Spleen (tissue), 11 donors: ENCODE measurements at regions not wholly inside any gene's neighbourhood (a gene's known extent, or its start where the extent isn't known, plus 50 kb on each side); places are given as distances from the start of the nearest gene placed in this dataset.
A peak's percentile ranks its signal among the peaks of the same experiment; 100 is the strongest.

Experiments
- DNase-seq: peaks from one replicate; pipeline ENCODE4 v3.0.0-alpha.2; 2020
- H3K27ac ChIP-seq, 8 donors: fragments of 200-600 bp; sonication (generic) in 7 of 8; 1 replicate in 4 of 8; 2 replicates in 4 of 8; pipeline versions ENCODE4 v1.5.0 to v1.8.0; 2016 to 2021; ENCODE audit warnings: inconsistent platforms in 4 of 8, mild to moderate bottlenecking in 4 of 8, moderate library complexity in 1 of 8
- H3K27me3 ChIP-seq, 7 donors: fragments of 200-600 bp; sonication (generic) in 6 of 7; replicated peaks in 1 of 7; 1 replicate in 4 of 7; 2 replicates in 3 of 7; pipeline versions ENCODE4 v1.5.0 to v1.8.0; 2016 to 2021; ENCODE audit warnings: inconsistent platforms in 3 of 7, mild to moderate bottlenecking in 1 of 7
- H3K36me3 ChIP-seq, 6 donors: fragments of 200-600 bp; sonication (generic) in 5 of 6; 1 replicate in 4 of 6; 2 replicates in 2 of 6; pipeline versions ENCODE4 v1.5.0 to v1.8.0; 2016 to 2021; ENCODE audit warnings: inconsistent platforms in 2 of 6
- H3K4me1 ChIP-seq, 6 donors: fragments of 200-600 bp; sonication (generic) in 5 of 6; 1 replicate in 3 of 6; 2 replicates in 3 of 6; pipeline versions ENCODE4 v1.5.0 to v1.8.0; 2016 to 2021; ENCODE audit warnings: inconsistent platforms in 3 of 6
- H3K4me3 ChIP-seq, 8 donors: fragments of 200-600 bp; sonication (generic) in 7 of 8; 1 replicate in 4 of 8; 2 replicates in 4 of 8; pipeline versions ENCODE4 v1.5.0 to v1.8.0; 2016 to 2021; ENCODE audit warnings: inconsistent platforms in 4 of 8, mild to moderate bottlenecking in 4 of 8, moderate library complexity in 2 of 8
- H3K9me3 ChIP-seq, 8 donors: fragments of 200-600 bp; sonication (generic) in 7 of 8; 1 replicate in 4 of 8; 2 replicates in 4 of 8; pipeline versions ENCODE4 v1.5.0 to v1.8.0; 2016 to 2021; ENCODE audit warnings: inconsistent platforms in 4 of 8
- CTCF ChIP-seq, 11 experiments: fragments of 200-600 bp in 7 of 11; fragments of 450-650 bp in 4 of 11; sonication (generic) in 4 of 11; IDR thresholded peaks in 8 of 11; conservative IDR thresholded peaks in 3 of 11; 1 replicate in 7 of 11; 2 replicates in 4 of 11; pipeline versions ENCODE4 v1.4.0 to v1.8.0; 2016 to 2021; ENCODE audit warnings: antibody characterized with exemption in 11 of 11, inconsistent platforms in 4 of 11, mild to moderate bottlenecking in 1 of 11
- POLR2A ChIP-seq, 3 donors: fragments of 450-650 bp; IDR thresholded peaks; one replicate each; pipeline ENCODE4 v1.5.1; 2017; ENCODE audit warnings: antibody characterized with exemption in 3 of 3, mild to moderate bottlenecking in 1 of 3
- POLR2AphosphoS5 ChIP-seq, 3 donors: sonication (generic); formaldehyde crosslinking; IDR thresholded peaks; one replicate each; pipeline ENCODE4 v1.5.1; 2017; ENCODE audit warnings: antibody characterized with exemption in 3 of 3
- WGBS, 5 donors: extraction: QIAGEN DNeasy Blood & Tissue Kit in 3 of 5; methylation state at CpG; one replicate each; pipeline versions ENCODE4 v1.1.5 to v1.1.7; 2013 to 2018; 5-methylcytosine and 5-hydroxymethylcytosine counted together
- intact Hi-C: fragments of 100-400 bp; cut with DNase I; formaldehyde crosslinking; loops from one replicate; pipeline ENCODE4 v1.15.0; 2023; ENCODE audit warnings: low total_unique reads
- donor health status: healthy with polysubstance abuse.
- donor health status: DM: no; HTN: no; CAD: no; lungs with moderate emphysema.
- donor health status: DM: no; HTN: no; CAD: no.
- donor health status: Bipolar disorder and iron deficiency.
- donor health status: healthy.
- donor health status: DM: no; HTN: no; CAD: no.
- donor health status: DM: yes; HTN: yes; CAD: no.

GRCh38 chr10:78385599-78385998 lies 351.9 kb downstream of the RPS24 start:
- Histone ChIP-seq H3K4me3 (no peak overlapping the region), H3K4me1 (no peaks in the 10 kb centered on the region), H3K36me3 (no peaks in the 10 kb centered on the region), H3K27me3 (peaks cover 0 to 19% (median 0%) of the 10 kb centered on the region in 7 donors), H3K9me3 (no peaks in the 10 kb centered on the region), H3K27ac (no peak overlapping the region)
- no peak for TF ChIP-seq POLR2AphosphoS5 (IDR thresholded peaks at IDR 0.05)
- no peak for TF ChIP-seq CTCF (IDR thresholded peaks at IDR 0.05 in 8 of 11, conservative IDR thresholded peaks at IDR 0.05 in 3 of 11)
- TF ChIP-seq POLR2A (IDR thresholded peaks at IDR 0.05), result no peak
- intact Hi-C loops, result no loop called here
- DNase-seq, result no peak
- 89 to 94% (median 93%) methylated on average over 5 of the region's 5 CpGs for WGBS, 5 donors

GRCh38 chr10:78386509-78386908 lies 352.8 kb downstream of the RPS24 start:
- TF ChIP-seq CTCF (IDR thresholded peaks at IDR 0.05 in 8 of 11, conservative IDR thresholded peaks at IDR 0.05 in 3 of 11) (no peak), POLR2A (IDR thresholded peaks at IDR 0.05) (no peak), POLR2AphosphoS5 (IDR thresholded peaks at IDR 0.05) (no peak)
- Histone ChIP-seq H3K9me3 (no peaks in the 10 kb centered on the region), H3K4me1 (no peaks in the 10 kb centered on the region), H3K36me3 (no peaks in the 10 kb centered on the region), H3K27ac (no peak overlapping the region), H3K4me3 (no peak overlapping the region), H3K27me3 (peaks cover 0 to 12% (median 0%) of the 10 kb centered on the region in 7 donors)
- 76 to 93% (median 83%) methylated on average over 5 of the region's 5 CpGs for WGBS, 5 donors
- DNase-seq, result peak; percentile 36
- intact Hi-C loops, result no loop called here

GRCh38 chr10:78388331-78389050 lies 354.8 kb downstream of the RPS24 start:
- DNase-seq, result peak; percentile 64
- Histone ChIP-seq H3K27me3 (peaks cover 0 to 10% (median 0%) of the 10 kb centered on the region in 7 donors), H3K4me1 (no peaks in the 10 kb centered on the region), H3K9me3 (no peaks in the 10 kb centered on the region), H3K4me3 (no peak overlapping the region), H3K27ac (no peak overlapping the region), H3K36me3 (no peaks in the 10 kb centered on the region)
- 75 to 81% (median 77%) methylated on average over 9 of the region's 9 CpGs for WGBS, 5 donors
- intact Hi-C loops, result no loop called here
- TF ChIP-seq POLR2AphosphoS5 (IDR thresholded peaks at IDR 0.05) (no peak), POLR2A (IDR thresholded peaks at IDR 0.05) (no peak), CTCF (IDR thresholded peaks at IDR 0.05 in 8 of 11, conservative IDR thresholded peaks at IDR 0.05 in 3 of 11) (no peak)

GRCh38 chr10:78389419-78389818 lies 355.8 kb downstream of the RPS24 start:
- H3K27me3 ChIP-seq, result peaks cover 0 to 10% (median 0%) of the 10 kb centered on the region in 7 donors
- no peak overlapping the region for H3K27ac ChIP-seq
- intact Hi-C loops, result no loop called here
- WGBS, 5 donors, result 90 to 95% (median 93%) methylated on average over 3 of the region's 3 CpGs
- TF ChIP-seq CTCF (IDR thresholded peaks at IDR 0.05 in 8 of 11, conservative IDR thresholded peaks at IDR 0.05 in 3 of 11), result no peak
- no peak for TF ChIP-seq POLR2A (IDR thresholded peaks at IDR 0.05)
- no peak for TF ChIP-seq POLR2AphosphoS5 (IDR thresholded peaks at IDR 0.05)
- H3K4me3 ChIP-seq, result no peak overlapping the region
- H3K9me3 ChIP-seq, result no peaks in the 10 kb centered on the region
- no peaks in the 10 kb centered on the region for H3K4me1 ChIP-seq
- no peaks in the 10 kb centered on the region for H3K36me3 ChIP-seq
- DNase-seq, result peak; percentile 34
